Transverse colon (tissue), 3 donors: ENCODE measurements at regions not wholly inside any gene's neighbourhood (a gene's known extent, or its start where the extent isn't known, plus 50 kb on each side); places are given as distances from the start of the nearest gene placed in this dataset.

ENCODE experiments used
- CTCF ChIP-seq, 5 experiments: fragments of 200-600 bp in 3 of 5; fragments of 450-650 bp in 2 of 5; sonication (generic) in 3 of 5; IDR thresholded peaks; 1 replicate in 2 of 5; 2 replicates in 3 of 5; pipeline ENCODE4 v1.5.1; 2016 to 2017; ENCODE audit warnings: antibody characterized with exemption in 5 of 5, inconsistent platforms in 3 of 5, mild to moderate bottlenecking in 2 of 5, moderate library complexity in 1 of 5
- EP300 ChIP-seq: sonication (generic); formaldehyde crosslinking; IDR thresholded peaks from one replicate; pipeline ENCODE4 v1.6.1; 2017; ENCODE audit warnings: antibody characterized with exemption, low read depth
- POLR2A ChIP-seq: fragments of 450-650 bp; IDR thresholded peaks from one replicate; pipeline ENCODE4 v1.6.1; 2016; ENCODE audit warnings: antibody characterized with exemption, mild to moderate bottlenecking, moderate library complexity

GRCh38 chr4:52204921-52205320, 153.8 kb downstream of the SPATA18 start:
- no peak for TF ChIP-seq EP300
- TF ChIP-seq CTCF (IDR thresholded peaks at IDR 0.05) = no peak
- TF ChIP-seq POLR2A = no peak
